Parathyroid adenoma (tissue), 2 donors: ENCODE measurements at regions not wholly inside any gene's neighbourhood (a gene's known extent, or its start where the extent isn't known, plus 50 kb on each side); places are given as distances from the start of the nearest gene placed in this dataset.
"Not testable (repeated sequence)": the region's sequence is repeated elsewhere in the genome, so short reads cannot be mapped to it uniquely, and the experiment has no call there.

Experiments used
- H2AFZ ChIP-seq: fragments of 300-600 bp; sonication (generic); one replicate; pipeline ENCODE4 v1.7.0; 2017; ENCODE audit warnings: antibody characterized with exemption, mild to moderate bottlenecking
- H3K27ac ChIP-seq: fragments of 300-600 bp; sonication (generic); one replicate; pipeline ENCODE4 v1.7.0; 2017
- H3K27me3 ChIP-seq: fragments of 300-600 bp; sonication (generic); one replicate; pipeline ENCODE4 v1.7.0; 2017; ENCODE audit warnings: low read length; ENCODE audit not compliant: control insufficient read depth, insufficient read depth
- H3K36me3 ChIP-seq: fragments of 300-600 bp; sonication (generic); one replicate; pipeline ENCODE4 v1.7.0; 2017; ENCODE audit warnings: low read length; ENCODE audit not compliant: control insufficient read depth, insufficient read depth
- H3K4me1 ChIP-seq: fragments of 300-600 bp; sonication (generic); one replicate; pipeline ENCODE4 v1.7.0; 2017; ENCODE audit warnings: control low read depth
- H3K4me2 ChIP-seq: fragments of 300-600 bp; sonication (generic); one replicate; pipeline ENCODE4 v1.7.0; 2017; ENCODE audit warnings: low read length
- H3K4me3 ChIP-seq: fragments of 300-600 bp; sonication (generic); one replicate; pipeline ENCODE4 v1.7.0; 2017; ENCODE audit warnings: low read depth, low read length
- H3K79me2 ChIP-seq: fragments of 300-600 bp; sonication (generic); one replicate; pipeline ENCODE4 v1.7.0; 2017; ENCODE audit warnings: control low read depth
- H3K9ac ChIP-seq: fragments of 300-600 bp; sonication (generic); one replicate; pipeline ENCODE4 v1.7.0; 2017; ENCODE audit warnings: mild to moderate bottlenecking
- H3K9me3 ChIP-seq: fragments of 300-600 bp; sonication (generic); one replicate; pipeline ENCODE4 v1.7.0; 2017; ENCODE audit warnings: low read length; ENCODE audit not compliant: control insufficient read depth
- CTCF ChIP-seq: fragments of 300-600 bp; sonication (generic); IDR thresholded peaks from one replicate; pipeline ENCODE4 v1.7.0; 2017; ENCODE audit warnings: antibody characterized with exemption, mild to moderate bottlenecking
- donor health status: primary hyperparathyroidism.

GRCh38 chr7:124246262-124246863 lies 213.5 kb upstream of the TMEM229A start:
- no peak overlapping the region for H3K4me2 ChIP-seq
- no peak overlapping the region for H2AFZ ChIP-seq
- H3K4me1 ChIP-seq = no peaks in the 10 kb centered on the region
- no peaks in the 10 kb centered on the region for H3K79me2 ChIP-seq
- no peaks in the 10 kb centered on the region for H3K36me3 ChIP-seq
- no peaks in the 10 kb centered on the region for H3K9me3 ChIP-seq
- no peak for TF ChIP-seq CTCF
- H3K4me3 ChIP-seq = no peak overlapping the region
- H3K27me3 ChIP-seq = no peaks in the 10 kb centered on the region
- H3K9ac ChIP-seq = no peak overlapping the region
- no peak overlapping the region for H3K27ac ChIP-seq

- H3K9ac ChIP-seq, H3K36me3 ChIP-seq, H3K79me2 ChIP-seq, H3K27me3 ChIP-seq, H3K9me3 ChIP-seq, H3K4me1 ChIP-seq, H3K27ac ChIP-seq, H2AFZ ChIP-seq, H3K4me2 ChIP-seq, H3K4me3 ChIP-seq: not testable (repeated sequence)
These were observed 211.6 kb upstream of the TMEM229A start for GRCh38 chr7:124244469-124244868.

GRCh38 chr7:124219681-124220080 lies 186.8 kb upstream of the TMEM229A start:
- no peaks in the 10 kb centered on the region for H3K9me3 ChIP-seq
- TF ChIP-seq CTCF = no peak
- no peaks in the 10 kb centered on the region for H3K79me2 ChIP-seq
- H3K9ac ChIP-seq = no peak overlapping the region
- no peak overlapping the region for H3K4me3 ChIP-seq
- H2AFZ ChIP-seq = no peak overlapping the region
- H3K36me3 ChIP-seq = no peaks in the 10 kb centered on the region
- H3K27me3 ChIP-seq = no peaks in the 10 kb centered on the region
- no peaks in the 10 kb centered on the region for H3K4me1 ChIP-seq
- no peak overlapping the region for H3K4me2 ChIP-seq
- H3K27ac ChIP-seq = no peak overlapping the region

GRCh38 chr7:124208642-124209041 lies 175.8 kb upstream of the TMEM229A start:
- Histone ChIP-seq H3K27me3 (no peaks in the 10 kb centered on the region), H3K36me3 (no peaks in the 10 kb centered on the region), H3K4me3 (no peak overlapping the region), H3K4me1 (no peaks in the 10 kb centered on the region), H3K9me3 (no peaks in the 10 kb centered on the region), H3K79me2 (no peaks in the 10 kb centered on the region), H2AFZ (no peak overlapping the region), H3K27ac (no peak overlapping the region), H3K4me2 (no peak overlapping the region), H3K9ac (no peak overlapping the region)
- TF ChIP-seq CTCF = no peak

- Histone ChIP-seq H3K4me2 (no peak overlapping the region), H3K4me1 (no peaks in the 10 kb centered on the region), H3K9me3 (no peaks in the 10 kb centered on the region), H3K27me3 (no peaks in the 10 kb centered on the region), H3K79me2 (no peaks in the 10 kb centered on the region), H3K27ac (no peak overlapping the region), H2AFZ (no peak overlapping the region), H3K36me3 (no peaks in the 10 kb centered on the region), H3K9ac (no peak overlapping the region), H3K4me3 (no peak overlapping the region)
- no peak for TF ChIP-seq CTCF
These were observed 175.3 kb upstream of the TMEM229A start for GRCh38 chr7:124208173-124208572.
